Fibroblast of villous mesenchyme (primary cell): ENCODE measurements at regions not wholly inside any gene's neighbourhood (a gene's known extent, or its start where the extent isn't known, plus 50 kb on each side); places are given as distances from the start of the nearest gene placed in this dataset.
"Not testable (repeated sequence)": the region's sequence is repeated elsewhere in the genome, so short reads cannot be mapped to it uniquely, and the experiment has no call there.

Experiments used
- DNase-seq: peaks from one replicate; pipeline ENCODE4 v3.0.0-alpha.2; 2010; ENCODE audit warnings: low read depth
- H3K4me3 ChIP-seq: 2 replicates; pipeline ENCODE4 v1.5.1; 2011; ENCODE audit warnings: low read depth, mild to moderate bottlenecking, low read length
- CTCF ChIP-seq: IDR thresholded peaks from 2 replicates; pipeline ENCODE4 v1.5.1; 2012; ENCODE audit warnings: low read depth, mild to moderate bottlenecking, low read length; ENCODE audit not compliant: insufficient read depth

GRCh38 chrX:94686071-94686470 lies 1012.1 kb downstream of the FAM133A start:
- no peak overlapping the region for H3K4me3 ChIP-seq
- no peak for TF ChIP-seq CTCF

DNA sequence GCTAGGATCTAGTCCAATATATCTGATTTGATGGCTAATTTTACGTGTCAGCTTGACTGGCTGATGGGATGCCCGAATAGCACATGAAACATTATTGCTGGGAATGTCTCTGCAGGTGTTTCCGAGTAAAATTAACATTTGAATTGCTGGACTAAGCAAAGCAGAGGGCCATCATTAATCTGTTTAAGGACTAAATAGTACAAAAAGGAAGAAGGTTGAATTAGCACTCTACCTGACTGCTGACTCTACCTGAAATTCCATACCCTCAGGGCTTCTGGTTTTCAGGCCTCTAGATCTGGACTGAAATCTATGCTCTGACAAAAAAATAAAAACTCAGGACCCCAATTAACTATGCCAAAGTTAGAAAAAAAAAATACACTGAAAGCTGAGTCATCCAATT lies 1021.9 kb downstream of the FAM133A start:
- H3K4me3 ChIP-seq = no peak overlapping the region
- no peak for DNase-seq
- TF ChIP-seq CTCF = no peak

More at GRCh38 chrX:94686071-94686470, 1012.1 kb downstream of the FAM133A start:
- DNase-seq = no peak

DNA sequence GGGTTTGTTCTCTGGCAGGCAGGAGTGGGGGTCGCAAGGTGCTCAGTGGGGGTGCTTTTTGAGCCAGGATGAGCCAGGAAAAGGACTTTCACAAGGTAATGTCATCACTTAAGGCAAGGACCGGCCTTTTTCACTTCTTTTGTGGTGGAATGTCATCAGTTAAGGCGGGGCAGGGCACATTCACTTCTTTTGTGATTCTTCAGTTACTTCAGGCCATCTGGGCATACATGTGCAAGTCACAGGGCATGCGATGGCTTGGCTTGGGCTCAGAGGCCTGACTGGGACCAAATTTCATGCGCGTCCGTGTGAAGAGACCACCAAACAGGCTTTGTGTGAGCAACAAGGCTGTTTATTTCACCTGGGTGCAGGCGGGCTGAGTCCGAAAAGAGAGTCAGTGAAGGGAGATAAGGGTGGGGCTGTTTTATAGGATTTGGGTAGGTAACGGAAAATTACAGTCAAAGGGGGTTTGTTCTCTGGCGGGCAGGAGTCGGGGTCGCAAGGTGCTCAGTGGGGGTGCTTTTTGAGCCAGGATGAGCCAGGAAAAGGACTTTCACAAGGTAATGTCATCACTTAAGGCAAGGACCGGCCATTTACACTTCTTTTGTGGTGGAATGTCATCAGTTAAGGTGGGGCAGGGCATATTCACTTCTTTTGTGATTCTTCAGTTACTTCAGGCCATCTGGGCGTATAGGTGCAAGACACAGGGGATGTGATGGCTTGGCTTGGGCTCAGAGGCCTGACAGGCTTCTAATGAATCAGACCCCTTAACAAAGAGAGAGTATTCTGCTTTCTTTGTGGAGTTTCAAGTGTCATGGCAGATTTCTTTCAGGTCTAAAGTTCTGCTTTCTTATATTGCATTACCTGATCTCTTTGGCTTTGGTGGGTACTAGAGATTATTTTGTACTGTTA lies 1030.6 kb downstream of the FAM133A start:
- H3K4me3 ChIP-seq, DNase-seq: not testable (repeated sequence)

DNA sequence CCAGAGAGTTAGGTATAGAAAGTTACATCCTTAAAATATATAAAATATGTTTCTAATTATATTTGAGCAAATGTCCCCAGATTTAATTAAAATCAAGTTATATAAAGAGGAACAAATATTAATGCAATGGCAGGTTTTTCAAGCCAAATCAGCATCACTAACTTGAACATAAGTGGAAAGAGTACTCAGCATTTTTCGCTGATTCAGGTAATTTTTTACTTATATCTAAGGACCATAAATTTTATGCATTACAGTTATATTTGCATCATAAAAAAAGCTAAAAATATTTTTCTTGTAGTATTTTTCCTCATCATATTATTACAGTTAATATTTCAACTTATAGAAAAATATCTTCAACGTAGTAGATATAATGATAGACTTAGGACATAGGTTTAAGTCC lies 1047.4 kb downstream of the FAM133A start:
- TF ChIP-seq CTCF = no peak
- DNase-seq = no peak
- H3K4me3 ChIP-seq = no peak overlapping the region

GRCh38 chrX:94722578-94722977 lies 1048.6 kb downstream of the FAM133A start:
- no peak overlapping the region for H3K4me3 ChIP-seq
- DNase-seq = no peak
- no peak for TF ChIP-seq CTCF

DNA sequence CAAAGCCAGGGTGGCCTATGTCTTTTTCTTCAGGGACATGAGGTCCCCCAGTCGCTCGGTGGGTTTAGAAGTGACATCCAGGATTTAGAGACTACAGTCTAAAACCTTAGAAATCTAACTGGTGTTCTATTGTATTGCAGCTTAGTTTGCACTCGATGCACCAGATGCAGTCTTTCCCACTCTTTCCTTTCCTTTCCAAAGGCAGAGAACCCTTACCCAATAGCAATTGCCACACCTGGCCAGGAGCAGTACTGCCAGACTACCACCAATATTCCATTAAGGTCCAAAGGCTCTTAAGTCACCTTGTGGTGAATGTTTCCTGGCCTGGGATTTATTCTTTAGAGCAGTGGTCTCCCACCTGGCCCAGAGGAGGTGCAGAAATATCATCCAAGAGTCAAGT lies 1068.8 kb downstream of the FAM133A start:
- no peak for DNase-seq
- TF ChIP-seq CTCF = no peak
- H3K4me3 ChIP-seq = no peak overlapping the region

DNA sequence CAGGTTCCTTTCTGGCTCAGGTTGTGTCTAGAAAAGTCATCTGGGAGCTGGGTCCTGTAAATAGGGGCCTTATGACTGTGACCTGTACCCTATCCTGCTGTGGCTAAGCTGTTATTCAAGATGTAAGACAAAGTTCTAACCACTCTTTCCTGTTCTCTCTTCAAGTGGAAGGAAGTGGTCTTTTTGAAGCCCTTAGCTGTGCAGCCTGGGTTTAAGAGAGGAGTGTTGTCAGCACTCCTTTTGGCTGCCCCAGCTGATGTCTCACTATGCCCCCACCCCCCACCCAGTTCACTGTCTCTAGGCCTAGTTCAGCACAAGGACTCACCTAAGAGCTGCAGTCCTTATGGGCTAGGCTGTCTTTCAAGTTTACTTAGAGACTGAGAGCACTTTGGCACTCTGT lies 1069.5 kb downstream of the FAM133A start:
- no peak for TF ChIP-seq CTCF
- no peak overlapping the region for H3K4me3 ChIP-seq
- DNase-seq = no peak
